ENCODE measurements at regions not wholly inside any gene's neighbourhood (a gene's known extent, or its start where the extent isn't known, plus 50 kb on each side); places are given as distances from the start of the nearest gene placed in this dataset.

- no peak for TF ChIP-seq POLR2A (IDR thresholded peaks at IDR 0.05)
- no peak for TF ChIP-seq CTCF (IDR thresholded peaks at IDR 0.05)
Observed at GRCh38 chr11:104654181-104654813, 244.0 kb downstream of the CASP12 start.
